DND-41 (cell line): ENCODE measurements at regions not wholly inside any gene's neighbourhood (a gene's known extent, or its start where the extent isn't known, plus 50 kb on each side); places are given as distances from the start of the nearest gene placed in this dataset.

Source experiments
- ATAC-seq: fragments of 200-7000 bp; cut with Tn5 transposase; 3 replicates; pipeline ENCODE4 v1.9.1; 2021; ENCODE audit warnings: low read depth; ENCODE audit not compliant: insufficient read depth
- DNase-seq: peaks from one replicate; pipeline ENCODE4 v3.0.0-alpha.2; 2020
- H2AFZ ChIP-seq: 2 replicates; pipeline ENCODE4 v1.6.0; 2012; ENCODE audit warnings: low read depth, low read length
- H3K27ac ChIP-seq: 2 replicates; pipeline ENCODE4 v1.5.1; 2012; ENCODE audit warnings: low read length, inconsistent platforms
- H3K27me3 ChIP-seq: fragments of 200-600 bp; sonication (generic); 2 replicates; pipeline ENCODE4 v1.6.0; 2012; ENCODE audit warnings: low read length, mild to moderate bottlenecking, inconsistent platforms; ENCODE audit not compliant: insufficient read depth, poor library complexity
- H3K36me3 ChIP-seq: 2 replicates; pipeline ENCODE4 v1.5.1; 2012; ENCODE audit warnings: low read length, inconsistent platforms; ENCODE audit not compliant: insufficient read depth
- H3K4me1 ChIP-seq: 2 replicates; pipeline ENCODE4 v1.5.1; 2012; ENCODE audit warnings: mild to moderate bottlenecking, low read length; ENCODE audit not compliant: insufficient read depth
- H3K4me2 ChIP-seq: 2 replicates; pipeline ENCODE4 v1.6.0; 2012; ENCODE audit warnings: mild to moderate bottlenecking, moderate library complexity, low read length, inconsistent platforms; ENCODE audit not compliant: insufficient read depth
- H3K4me3 ChIP-seq, 2 experiments: fragments of 200-600 bp in 1 of 2; shearing (Covaris generic) in 1 of 2; 2 replicates each; pipeline ENCODE4 v1.5.1; 2012 to 2016; ENCODE audit warnings: inconsistent platforms in 2 of 2, low read length in 2 of 2, mild to moderate bottlenecking in 2 of 2, low read depth in 1 of 2, moderate library complexity in 1 of 2
- H3K79me2 ChIP-seq: 2 replicates; pipeline ENCODE4 v1.6.0; 2012; ENCODE audit warnings: low read length, inconsistent platforms; ENCODE audit not compliant: insufficient read depth
- H3K9ac ChIP-seq: 2 replicates; pipeline ENCODE4 v1.6.0; 2012; ENCODE audit warnings: low read depth, mild to moderate bottlenecking, inconsistent platforms, low read length, moderate library complexity
- H3K9me3 ChIP-seq: 2 replicates; pipeline ENCODE4 v1.5.1; 2012; ENCODE audit warnings: low read length, moderate library complexity, mild to moderate bottlenecking, inconsistent platforms; ENCODE audit not compliant: insufficient read depth, severe bottlenecking
- H4K20me1 ChIP-seq: 2 replicates; pipeline ENCODE4 v1.6.0; 2012; ENCODE audit warnings: low read length; ENCODE audit not compliant: insufficient read depth
- EZH2 ChIP-seq: IDR thresholded peaks from 3 replicates; pipeline ENCODE4 v1.6.1; 2012; ENCODE audit warnings: borderline replicate concordance, low read depth, mild to moderate bottlenecking, moderate library complexity, low read length, inconsistent platforms; ENCODE audit not compliant: severe bottlenecking
- TF ChIP-seq, protein P1 (sequence below): IDR thresholded peaks from 2 replicates; pipeline ENCODE4 v1.5.1; 2012; ENCODE audit warnings: borderline replicate concordance, low read length, moderate library complexity, mild to moderate bottlenecking; ENCODE audit not compliant: poor library complexity, severe bottlenecking; ENCODE audit errors: extremely low read depth

- no peaks in the 10 kb centered on the region for H3K9me3 ChIP-seq
- no peak overlapping the region for H3K9ac ChIP-seq
- no peaks in the 10 kb centered on the region for H3K4me1 ChIP-seq
- TF ChIP-seq EZH2, result no peak
- TF ChIP-seq, protein P1, sequence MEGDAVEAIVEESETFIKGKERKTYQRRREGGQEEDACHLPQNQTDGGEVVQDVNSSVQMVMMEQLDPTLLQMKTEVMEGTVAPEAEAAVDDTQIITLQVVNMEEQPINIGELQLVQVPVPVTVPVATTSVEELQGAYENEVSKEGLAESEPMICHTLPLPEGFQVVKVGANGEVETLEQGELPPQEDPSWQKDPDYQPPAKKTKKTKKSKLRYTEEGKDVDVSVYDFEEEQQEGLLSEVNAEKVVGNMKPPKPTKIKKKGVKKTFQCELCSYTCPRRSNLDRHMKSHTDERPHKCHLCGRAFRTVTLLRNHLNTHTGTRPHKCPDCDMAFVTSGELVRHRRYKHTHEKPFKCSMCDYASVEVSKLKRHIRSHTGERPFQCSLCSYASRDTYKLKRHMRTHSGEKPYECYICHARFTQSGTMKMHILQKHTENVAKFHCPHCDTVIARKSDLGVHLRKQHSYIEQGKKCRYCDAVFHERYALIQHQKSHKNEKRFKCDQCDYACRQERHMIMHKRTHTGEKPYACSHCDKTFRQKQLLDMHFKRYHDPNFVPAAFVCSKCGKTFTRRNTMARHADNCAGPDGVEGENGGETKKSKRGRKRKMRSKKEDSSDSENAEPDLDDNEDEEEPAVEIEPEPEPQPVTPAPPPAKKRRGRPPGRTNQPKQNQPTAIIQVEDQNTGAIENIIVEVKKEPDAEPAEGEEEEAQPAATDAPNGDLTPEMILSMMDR, result no peak
- H2AFZ ChIP-seq, result no peak overlapping the region
- no peaks in the 10 kb centered on the region for H3K27me3 ChIP-seq
- H3K4me2 ChIP-seq, result no peak overlapping the region
- no peaks in the 10 kb centered on the region for H4K20me1 ChIP-seq
- no peaks in the 10 kb centered on the region for H3K79me2 ChIP-seq
- DNase-seq (no peak), ATAC-seq (no peak)
- H3K36me3 ChIP-seq, result no peaks in the 10 kb centered on the region
- no peak overlapping the region for H3K27ac ChIP-seq
- no peak overlapping the region for H3K4me3 ChIP-seq
Measured at GRCh38 chr3:87044846-87045245, 53.9 kb upstream of the VGLL3 start.

- no peaks in the 10 kb centered on the region for H3K36me3 ChIP-seq
- H3K79me2 ChIP-seq, result no peaks in the 10 kb centered on the region
- no peaks in the 10 kb centered on the region for H3K4me1 ChIP-seq
- no peaks in the 10 kb centered on the region for H3K27me3 ChIP-seq
- H2AFZ ChIP-seq, result no peak overlapping the region
- no peak overlapping the region for H3K4me2 ChIP-seq
- H3K4me3 ChIP-seq, result no peak overlapping the region
- no peak for ATAC-seq
- DNase-seq, result no peak
- H3K9me3 ChIP-seq, result no peaks in the 10 kb centered on the region
- no peaks in the 10 kb centered on the region for H4K20me1 ChIP-seq
- H3K27ac ChIP-seq, result no peak overlapping the region
- TF ChIP-seq EZH2, result no peak
- TF ChIP-seq, protein P1, result no peak
- H3K9ac ChIP-seq, result no peak overlapping the region
Measured at GRCh38 chr3:87044409-87044808, 53.5 kb upstream of the VGLL3 start.

DNA sequence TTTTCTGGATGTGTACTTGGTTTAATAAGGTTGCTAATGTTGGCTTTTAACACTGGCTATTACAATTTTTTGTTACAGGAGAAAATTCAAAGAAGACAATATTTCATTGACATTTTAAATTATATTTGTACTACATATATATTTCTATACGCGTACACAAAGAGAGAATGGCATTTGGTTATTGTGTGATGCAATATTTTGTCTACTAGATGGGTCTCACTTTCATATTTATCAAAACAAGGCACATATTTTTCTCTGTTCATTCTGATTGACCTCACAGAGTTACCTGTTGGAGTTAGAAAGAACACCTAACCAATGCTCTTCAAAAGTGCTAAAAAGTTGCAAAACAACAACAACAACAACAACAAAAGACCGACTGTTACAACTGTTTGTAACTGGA is 50.2 kb upstream of the VGLL3 start:
- Histone ChIP-seq H3K27ac (no peak overlapping the region), H4K20me1 (no peaks in the 10 kb centered on the region), H3K79me2 (no peaks in the 10 kb centered on the region), H3K9me3 (no peaks in the 10 kb centered on the region), H3K27me3 (no peaks in the 10 kb centered on the region), H3K4me2 (no peak overlapping the region), H2AFZ (no peak overlapping the region), H3K36me3 (no peaks in the 10 kb centered on the region), H3K4me3 (no peak overlapping the region), H3K4me1 (no peaks in the 10 kb centered on the region), H3K9ac (no peak overlapping the region)
- TF ChIP-seq, protein P1, result no peak
- no peak for TF ChIP-seq EZH2
- no peak for DNase-seq
- ATAC-seq, result no peak
